Nephron progenitor cell (in vitro differentiated cells): ENCODE measurements at regions not wholly inside any gene's neighbourhood (a gene's known extent, or its start where the extent isn't known, plus 50 kb on each side); places are given as distances from the start of the nearest gene placed in this dataset.

Experiments
- DNase-seq: peaks from one replicate; pipeline ENCODE4 v3.0.0; 2021
- H3K27ac Mint-ChIP-seq: 2 replicates; pipeline ENCODE4 v1.8.0; 2021; ENCODE audit warnings: mild to moderate bottlenecking, moderate library complexity, mixed read lengths
- H3K27me3 Mint-ChIP-seq: 2 replicates; pipeline ENCODE4 v1.8.0; 2021; ENCODE audit warnings: mild to moderate bottlenecking, low read depth, mixed read lengths; ENCODE audit not compliant: poor library complexity
- H3K36me3 Mint-ChIP-seq: 2 replicates; pipeline ENCODE4 v1.8.0; 2021; ENCODE audit warnings: low read depth, mixed read lengths
- H3K4me1 Mint-ChIP-seq: 2 replicates; pipeline ENCODE4 v1.8.0; 2021; ENCODE audit warnings: mixed read lengths
- H3K4me3 Mint-ChIP-seq: 2 replicates; pipeline ENCODE4 v1.8.0; 2021; ENCODE audit warnings: mild to moderate bottlenecking, moderate library complexity, mixed read lengths
- H3K9me3 Mint-ChIP-seq: 2 replicates; pipeline ENCODE4 v1.8.0; 2021; ENCODE audit warnings: mild to moderate bottlenecking, moderate library complexity, mixed read lengths
- CTCF ChIP-seq: fragments of 200-600 bp; sonication (generic); IDR thresholded peaks from 2 replicates; pipeline ENCODE4 v1.5.0; 2021; ENCODE audit warnings: antibody characterized with exemption

GRCh38 chr1:198919667-198920398 lies 281.0 kb downstream of the PTPRC start:
- H3K27ac Mint-ChIP-seq = no peak overlapping the region

GRCh38 chr1:198922638-198923430 lies 284.0 kb downstream of the PTPRC start:
- TF ChIP-seq CTCF = no peak
- no peaks in the 10 kb centered on the region for H3K27me3 Mint-ChIP-seq
- DNase-seq = no peak
- no peak overlapping the region for H3K27ac Mint-ChIP-seq
- no peaks in the 10 kb centered on the region for H3K36me3 Mint-ChIP-seq
- H3K4me3 Mint-ChIP-seq = no peak overlapping the region
- no peaks in the 10 kb centered on the region for H3K9me3 Mint-ChIP-seq
- H3K4me1 Mint-ChIP-seq = no peaks in the 10 kb centered on the region

More at GRCh38 chr1:198919667-198920398, 281.0 kb downstream of the PTPRC start:
- DNase-seq = no peak
- no peaks in the 10 kb centered on the region for H3K36me3 Mint-ChIP-seq
- no peaks in the 10 kb centered on the region for H3K27me3 Mint-ChIP-seq
- H3K4me1 Mint-ChIP-seq = no peaks in the 10 kb centered on the region
- no peaks in the 10 kb centered on the region for H3K9me3 Mint-ChIP-seq
- no peak overlapping the region for H3K4me3 Mint-ChIP-seq
- TF ChIP-seq CTCF = no peak

GRCh38 chr1:198923993-198924392 lies 285.2 kb downstream of the PTPRC start:
- no peak for TF ChIP-seq CTCF
- Mint-ChIP-seq H3K4me3 (no peak overlapping the region), H3K27ac (no peak overlapping the region), H3K4me1 (peaks cover under 1% of the 10 kb centered on the region), H3K36me3 (no peaks in the 10 kb centered on the region), H3K9me3 (no peaks in the 10 kb centered on the region), H3K27me3 (no peaks in the 10 kb centered on the region)
- no peak for DNase-seq

DNA sequence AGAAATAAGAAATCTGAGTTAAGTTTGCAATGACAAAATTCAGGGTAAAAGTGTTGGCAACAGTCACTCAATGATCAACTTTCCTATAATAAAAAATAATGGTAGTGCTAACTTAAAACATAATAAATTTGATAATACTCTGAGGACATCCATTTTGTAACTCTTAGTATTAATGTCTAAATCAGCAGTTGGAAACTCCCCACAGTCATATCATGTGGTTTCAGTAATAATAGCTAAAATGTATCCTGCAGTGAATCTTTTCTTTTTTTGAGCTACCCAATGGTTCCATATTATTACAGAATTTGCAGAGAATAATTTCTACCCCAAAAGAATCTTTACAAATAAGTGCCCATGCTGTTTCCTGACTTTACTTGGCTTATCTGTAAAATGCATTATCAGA lies 286.7 kb downstream of the PTPRC start:
- Mint-ChIP-seq H3K27me3 (no peaks in the 10 kb centered on the region), H3K36me3 (no peaks in the 10 kb centered on the region), H3K27ac (no peak overlapping the region), H3K4me1 (peaks cover 17% of the 10 kb centered on the region), H3K9me3 (no peaks in the 10 kb centered on the region), H3K4me3 (no peak overlapping the region)
- no peak for TF ChIP-seq CTCF
- DNase-seq = no peak

DNA sequence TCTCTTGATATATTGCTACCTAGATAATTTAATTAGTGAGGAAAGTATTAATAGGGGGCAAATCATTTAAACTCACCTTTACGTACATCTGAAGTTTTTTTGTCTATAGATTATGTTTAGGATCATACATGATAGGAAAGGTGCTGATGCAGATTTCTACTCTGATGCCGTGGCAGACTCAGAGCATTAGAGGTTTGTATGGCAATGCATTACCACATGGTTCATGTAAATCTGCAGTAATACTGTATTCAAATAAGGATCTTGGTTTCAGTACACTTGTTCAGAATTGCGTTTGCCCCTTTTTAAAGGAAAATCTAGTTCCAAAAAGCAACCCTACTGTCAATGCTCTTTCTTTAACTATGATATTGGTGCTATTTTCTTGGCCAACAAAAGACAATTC lies 288.3 kb downstream of the PTPRC start:
- Mint-ChIP-seq H3K36me3 (no peaks in the 10 kb centered on the region), H3K27ac (no peak overlapping the region), H3K27me3 (no peaks in the 10 kb centered on the region), H3K9me3 (no peaks in the 10 kb centered on the region), H3K4me3 (no peak overlapping the region), H3K4me1 (peaks cover 20% of the 10 kb centered on the region)
- TF ChIP-seq CTCF = no peak
- no peak for DNase-seq
